Glomerular visceral epithelial cell (primary cell): ENCODE measurements at regions not wholly inside any gene's neighbourhood (a gene's known extent, or its start where the extent isn't known, plus 50 kb on each side); places are given as distances from the start of the nearest gene placed in this dataset.
A peak's percentile ranks its signal among the peaks of the same experiment; 100 is the strongest.
"Not testable (repeated sequence)": the region's sequence is repeated elsewhere in the genome, so short reads cannot be mapped to it uniquely, and the experiment has no call there.

Experiments used
- DNase-seq: peaks from one replicate; pipeline ENCODE4 v3.0.0-alpha.2; 2016; ENCODE audit errors: extremely low spot score

DNA sequence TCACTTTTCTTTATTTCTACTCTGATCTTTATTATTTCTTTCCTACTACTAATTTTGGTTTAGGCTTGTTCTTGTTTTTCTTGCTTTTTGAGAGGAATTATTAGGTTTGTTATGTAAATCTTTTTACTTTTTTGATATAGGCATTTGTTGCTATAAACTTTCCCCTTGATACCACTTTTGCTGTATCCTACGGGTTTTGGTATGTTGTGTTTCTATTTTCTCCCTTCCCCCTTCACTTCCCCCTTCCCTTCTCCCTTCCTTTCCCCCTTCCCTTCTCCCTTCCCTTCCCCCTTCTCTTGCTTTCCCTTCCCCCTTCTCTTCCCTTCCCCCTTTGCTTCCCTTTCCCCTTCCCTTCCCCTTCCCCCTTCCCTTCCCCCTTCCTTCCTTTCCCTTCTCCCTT, 529.6 kb downstream of the RAB38 start:
- no peak for DNase-seq

DNA sequence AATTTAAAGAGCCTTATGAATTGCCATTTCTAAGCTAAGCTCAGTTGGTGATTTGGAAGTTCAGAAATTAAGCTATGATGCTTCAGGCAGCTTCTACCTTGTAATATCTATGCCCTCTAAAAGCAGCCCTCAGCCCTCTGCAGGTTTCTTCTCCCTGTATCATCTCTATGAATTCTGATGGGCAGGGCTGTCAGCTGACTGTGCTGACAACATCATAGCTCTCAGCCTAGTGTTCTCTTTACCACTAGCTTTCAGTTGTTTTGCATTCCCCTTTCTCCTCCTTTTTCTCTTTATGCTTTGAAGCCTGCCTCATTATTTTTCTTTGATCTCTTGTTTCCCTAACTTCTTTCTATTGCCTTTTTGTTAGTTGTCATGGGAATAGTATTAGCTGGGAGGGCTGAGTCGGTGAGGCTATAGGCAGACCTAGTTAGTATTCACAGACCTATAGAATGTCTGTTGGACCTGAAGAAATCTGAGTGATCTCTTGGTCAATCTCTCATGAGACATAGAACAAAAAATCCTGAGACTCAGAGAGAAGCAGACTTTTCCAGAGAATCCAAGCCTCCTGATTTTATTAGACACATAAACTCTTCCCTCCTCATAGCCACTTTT, 535.4 kb downstream of the RAB38 start:
- DNase-seq, result no peak

DNA sequence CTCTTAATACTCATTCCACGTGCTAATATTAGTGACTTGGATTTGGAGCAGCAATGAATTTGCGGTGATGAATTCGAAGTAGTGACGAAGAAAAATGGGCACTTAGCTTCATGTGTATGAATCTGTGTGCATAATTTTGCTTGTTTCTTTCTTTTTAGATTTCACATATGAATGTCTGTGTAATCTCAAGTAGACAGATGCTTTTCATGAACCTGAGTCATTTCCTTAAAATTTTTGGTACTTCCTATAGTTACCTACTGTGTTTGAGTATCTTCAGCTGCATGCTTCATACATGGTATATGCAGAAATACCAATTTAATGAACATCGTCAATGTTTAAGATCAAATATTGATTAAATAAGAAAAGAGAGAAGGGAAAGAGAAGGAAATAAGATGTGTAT, 540.2 kb downstream of the RAB38 start:
- DNase-seq, result no peak

DNA sequence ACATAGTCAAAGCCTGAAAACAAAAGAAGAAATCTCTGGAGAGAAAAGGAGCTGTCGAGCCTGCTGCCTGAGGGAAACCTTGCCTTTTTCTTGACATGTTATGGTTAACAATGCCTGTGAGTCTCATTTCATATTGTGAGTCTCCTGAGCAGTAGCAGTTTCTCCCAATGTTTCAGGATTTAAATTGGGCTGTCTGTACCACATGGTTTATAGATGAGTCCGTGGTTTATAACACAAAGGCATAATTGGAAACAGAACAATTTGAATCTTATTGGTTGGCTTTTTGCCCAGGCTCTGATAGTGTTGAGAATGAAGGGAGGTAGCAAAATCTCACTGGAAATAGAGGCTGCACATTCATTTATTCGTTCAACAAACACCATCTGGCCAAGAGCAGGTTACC, 540.9 kb downstream of the RAB38 start:
- DNase-seq, result no peak

DNA sequence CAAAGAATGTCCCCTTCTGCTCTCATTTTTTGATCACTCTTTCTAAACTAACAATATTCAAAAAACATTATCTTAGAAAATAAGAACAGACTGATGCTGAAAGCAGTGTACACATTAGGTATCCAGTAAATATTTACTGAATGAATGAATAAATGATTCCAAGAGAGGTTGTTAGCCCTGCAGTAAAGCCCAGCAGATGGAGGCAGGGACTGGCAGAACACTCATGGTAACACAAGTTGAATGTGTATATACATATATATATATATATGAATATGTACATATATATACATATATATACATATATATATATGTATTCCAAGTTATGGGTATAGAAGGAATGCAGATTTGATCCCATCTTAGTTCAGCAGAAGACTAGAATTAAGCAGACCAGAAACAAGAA, 546.3 kb downstream of the RAB38 start:
- no peak for DNase-seq

DNA sequence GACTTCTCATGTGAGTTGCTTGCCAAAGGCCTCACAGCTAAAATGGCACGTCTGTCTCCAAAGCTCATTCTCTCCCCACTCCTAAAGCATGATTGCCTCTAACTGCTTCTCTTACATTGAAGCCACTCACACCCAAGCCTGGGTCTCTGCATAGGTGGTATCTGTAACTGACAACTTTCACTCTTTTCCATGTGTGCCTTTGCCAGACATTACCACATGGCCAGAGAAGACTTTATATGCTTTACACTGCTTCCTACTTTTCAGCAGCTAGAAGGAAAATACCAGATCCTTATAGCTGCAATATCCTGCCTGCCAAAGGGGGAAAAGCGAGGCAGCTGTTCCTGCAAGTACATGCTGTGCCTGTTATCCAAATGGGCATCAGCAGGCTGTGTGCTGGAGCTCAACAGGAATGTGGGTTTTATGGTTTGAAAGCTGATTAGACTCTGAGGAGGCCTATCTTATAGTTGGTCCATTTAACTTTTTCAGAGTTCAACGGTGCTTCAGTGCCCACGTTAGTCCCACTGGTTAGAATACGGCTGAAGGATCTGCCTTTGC, 547.1 kb downstream of the RAB38 start:
- no peak for DNase-seq

DNA sequence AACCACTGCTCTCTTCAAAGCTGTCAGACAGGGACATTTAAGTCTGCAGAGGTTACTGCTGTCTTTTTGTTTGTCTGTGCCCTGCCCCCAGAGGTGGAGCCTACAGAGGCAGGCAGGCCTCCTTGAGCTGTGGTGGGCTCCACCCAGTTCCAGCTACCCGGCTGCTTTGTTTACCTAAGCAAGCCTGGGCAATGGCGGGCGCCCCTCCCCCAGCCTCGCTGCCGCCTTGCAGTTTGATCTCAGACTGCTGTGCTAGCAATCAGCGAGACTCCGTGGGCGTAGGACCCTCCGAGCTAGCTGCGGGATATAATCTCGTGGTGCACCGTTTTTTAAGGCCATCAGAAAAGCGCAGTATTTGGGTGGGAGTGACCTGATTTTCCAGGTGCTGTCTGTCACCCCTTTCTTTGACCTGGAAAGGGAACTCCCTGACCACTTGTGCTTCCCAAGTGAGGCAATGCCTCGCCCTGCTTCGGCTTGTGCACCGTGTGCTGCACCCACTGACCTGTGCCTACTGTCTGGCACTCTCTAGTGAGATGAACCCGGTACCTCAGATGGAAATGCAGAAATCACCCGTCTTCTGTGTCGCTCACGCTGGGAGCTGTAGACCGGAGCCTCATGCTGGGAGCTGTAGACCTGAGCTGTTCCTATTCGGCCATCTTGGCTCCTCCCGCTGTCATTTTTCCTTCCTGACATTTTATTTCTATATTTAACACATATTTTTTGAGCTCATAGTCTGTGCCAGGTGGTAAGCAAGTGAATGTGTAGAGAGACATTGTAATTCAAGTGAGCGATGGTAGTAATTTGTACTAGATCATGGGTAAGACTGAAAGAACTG, 551.5 kb downstream of the RAB38 start:
- not testable (repeated sequence) for DNase-seq

DNA sequence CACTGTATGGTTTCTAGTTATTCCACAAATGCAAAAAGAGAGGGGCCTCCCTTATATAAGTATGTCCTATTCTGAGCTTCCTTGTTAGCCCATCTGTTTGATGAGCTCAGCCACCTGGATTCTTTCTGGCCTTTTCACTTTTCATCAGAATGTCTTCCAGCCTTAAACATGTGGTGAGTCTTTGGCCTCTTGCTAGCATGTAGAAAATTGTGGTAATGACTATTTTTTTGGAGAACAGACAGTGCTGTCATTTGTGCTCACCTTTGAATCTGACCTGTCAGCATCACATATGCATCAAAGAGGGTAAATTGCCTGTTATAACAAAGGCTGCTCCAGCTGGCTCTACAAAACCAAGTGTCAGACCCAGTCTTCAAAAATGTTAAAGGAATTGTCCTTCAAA, 558.7 kb downstream of the RAB38 start:
- DNase-seq, result no peak

DNA sequence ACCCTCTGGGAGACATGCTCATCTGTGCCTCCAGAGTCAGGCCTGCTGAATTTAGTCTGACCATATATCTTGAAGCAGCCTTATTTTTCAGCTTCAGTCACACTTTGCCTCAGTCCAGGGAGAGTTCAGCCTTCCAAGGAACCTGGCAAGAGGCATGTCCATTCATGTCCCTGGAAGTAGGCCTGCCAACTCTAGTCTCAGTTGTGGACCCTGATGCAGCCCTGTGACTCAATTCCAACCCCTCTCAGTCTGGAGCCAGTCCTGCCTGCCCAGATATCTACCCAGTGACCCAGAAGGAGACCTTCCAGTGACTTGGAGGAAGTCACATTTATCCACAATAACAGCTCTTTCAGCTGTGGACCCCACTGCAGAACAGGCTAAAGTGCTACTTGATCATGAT, 566.6 kb downstream of the TMEM135 start:
- DNase-seq, result peak; percentile 16

DNA sequence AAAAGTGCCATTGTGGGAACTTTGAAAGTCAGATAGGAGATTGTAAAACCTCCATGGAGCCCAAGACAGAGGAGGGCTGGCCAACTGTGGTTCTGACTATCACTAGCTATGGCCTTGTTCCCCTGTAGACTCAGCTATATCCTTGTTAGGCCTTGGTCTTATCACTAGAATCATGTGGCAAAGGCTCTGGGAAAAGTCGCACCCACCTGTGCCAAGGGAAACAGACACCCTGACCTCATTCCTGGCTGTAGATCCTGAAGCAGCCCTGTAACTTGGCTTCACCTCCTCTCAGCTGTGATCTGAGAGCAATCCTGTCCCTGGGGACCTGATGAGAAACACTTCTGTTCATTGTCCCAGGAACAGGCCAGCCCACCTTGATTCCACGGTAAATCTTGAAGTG, 566.2 kb downstream of the TMEM135 start:
- no peak for DNase-seq

DNA sequence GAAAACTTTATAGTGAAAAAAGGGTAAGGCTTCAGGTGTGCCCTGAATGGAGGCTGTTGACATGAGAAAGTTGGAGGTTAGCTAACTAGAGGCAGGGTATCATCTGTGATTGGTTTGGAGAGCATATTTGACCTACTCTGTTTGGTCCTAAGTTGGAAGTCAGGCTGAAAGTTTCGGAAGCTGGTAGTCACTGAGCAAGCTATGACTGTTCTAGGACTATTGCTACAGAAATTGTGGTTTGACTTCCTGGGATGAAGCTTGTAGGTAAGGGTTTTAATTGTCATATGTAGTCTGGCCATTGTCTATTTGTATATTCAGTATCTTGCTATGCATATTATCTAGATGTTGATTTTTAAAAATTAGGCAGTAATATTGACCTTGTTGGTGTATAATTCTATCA, 565.0 kb downstream of the TMEM135 start:
- DNase-seq, result no peak

DNA sequence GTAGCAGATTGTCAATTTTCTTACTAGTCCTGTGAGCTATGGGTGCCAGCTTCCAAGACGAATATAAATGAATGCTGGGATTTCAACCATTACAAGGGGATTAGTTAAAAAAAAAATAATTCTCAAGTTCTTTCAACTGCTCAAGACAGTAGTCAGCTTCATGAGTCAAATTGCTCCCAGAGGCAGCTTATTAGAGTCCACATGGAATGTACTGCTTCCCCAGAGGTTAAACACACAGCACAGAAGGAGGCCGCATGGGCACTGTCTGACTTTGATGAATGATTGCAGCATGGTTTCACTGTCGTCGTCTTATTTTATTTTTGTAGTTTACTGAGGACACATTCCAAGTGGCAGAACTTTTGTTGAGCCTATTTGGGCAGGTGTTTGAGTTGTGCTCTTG, 563.2 kb downstream of the TMEM135 start:
- no peak for DNase-seq

DNA sequence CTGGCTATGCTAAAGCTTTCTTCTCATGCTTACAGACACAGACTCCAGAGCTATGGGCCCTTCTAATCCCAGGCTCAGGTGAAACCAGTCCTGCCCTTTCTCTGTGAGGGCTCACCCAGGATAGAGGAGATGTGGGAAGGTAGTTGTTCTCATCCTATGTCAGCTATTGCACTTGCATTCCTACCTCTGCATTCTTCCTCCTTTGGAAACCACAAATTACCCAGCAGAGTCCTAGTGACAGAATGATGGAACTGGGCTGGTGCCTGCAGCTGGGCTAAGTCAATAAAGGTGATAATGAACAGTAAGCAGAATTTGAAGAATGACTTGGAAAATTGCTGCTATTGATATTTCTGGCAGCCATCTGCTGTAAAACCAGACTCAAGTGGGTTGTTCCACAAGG, 560.0 kb downstream of the TMEM135 start:
- DNase-seq, result no peak

DNA sequence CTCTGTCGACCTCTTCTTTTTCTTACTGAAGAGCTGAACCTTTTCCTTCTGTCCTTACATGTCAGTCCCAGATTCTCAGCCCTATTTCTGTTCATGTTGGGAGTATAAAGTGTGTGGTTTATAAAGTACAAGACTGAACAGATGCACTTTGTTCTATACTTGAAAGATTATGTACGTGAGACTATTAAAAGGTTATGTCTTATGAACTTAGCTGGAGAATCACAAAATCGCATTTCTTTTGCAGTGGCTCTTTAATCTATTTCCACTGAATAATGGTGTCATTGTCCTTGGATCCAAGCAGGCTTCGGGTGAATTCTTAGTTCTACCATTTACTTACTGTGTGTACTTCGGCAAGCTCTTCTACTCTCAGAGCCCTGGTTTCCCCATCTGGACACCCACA, 558.4 kb downstream of the TMEM135 start:
- DNase-seq, result no peak

DNA sequence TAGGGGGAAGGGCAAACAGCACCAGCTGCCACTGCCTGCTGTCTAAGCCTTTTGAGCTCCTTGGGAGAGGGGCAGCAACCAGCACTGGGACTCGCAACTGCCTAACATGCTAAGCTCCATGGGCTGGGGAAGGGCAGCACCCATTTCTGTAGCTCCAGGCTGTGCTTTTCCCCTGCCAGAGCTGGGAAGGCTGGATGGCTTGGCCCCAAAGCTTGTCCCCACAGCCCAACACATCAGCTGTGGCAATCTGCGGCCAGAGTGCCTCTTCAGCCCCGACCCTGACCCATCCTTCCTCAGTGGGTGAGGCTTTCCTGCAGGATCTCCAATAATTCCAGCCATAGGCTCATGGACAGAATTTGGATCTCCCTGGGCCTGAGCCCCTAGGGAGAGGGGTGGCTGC, 551.3 kb downstream of the TMEM135 start:
- no peak for DNase-seq

DNA sequence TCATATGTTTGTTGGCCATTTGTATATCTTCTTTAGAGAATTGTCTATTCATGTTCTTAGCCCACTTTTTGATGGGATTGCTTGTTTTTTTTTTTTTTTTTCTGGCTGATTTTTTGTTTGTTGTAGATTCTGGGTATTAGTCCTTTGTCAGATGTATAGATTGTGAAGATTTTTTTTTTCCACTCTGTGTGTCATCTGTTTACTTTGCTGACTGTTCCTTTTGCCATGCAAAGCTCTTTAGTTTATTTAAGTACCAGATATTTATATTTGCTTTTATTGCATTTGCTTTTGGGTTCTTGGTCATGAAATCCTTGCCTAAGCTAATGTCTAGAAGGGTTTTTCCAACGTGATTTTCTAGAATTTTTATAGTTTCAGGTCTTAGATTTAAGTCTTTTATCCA, 547.9 kb downstream of the TMEM135 start:
- not testable (repeated sequence) for DNase-seq

DNA sequence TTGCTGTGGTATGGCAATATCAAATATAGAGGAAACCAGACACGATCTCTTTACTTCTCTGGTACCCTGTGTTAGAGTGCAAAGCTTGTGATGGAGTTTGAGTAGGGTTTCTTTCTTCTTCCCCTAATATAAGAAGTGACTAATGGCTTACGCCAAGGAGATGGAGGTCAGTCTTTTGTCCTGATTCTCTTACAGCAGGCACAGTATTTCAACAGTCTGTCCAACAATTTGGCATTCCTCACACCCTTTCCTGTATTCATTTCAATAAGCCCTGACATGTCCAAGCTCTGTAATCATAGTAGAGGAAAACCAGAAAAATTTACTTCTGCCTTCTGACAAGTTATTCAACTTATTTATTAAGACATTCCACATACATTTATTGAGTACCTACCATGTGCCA, 546.2 kb downstream of the TMEM135 start:
- no peak for DNase-seq

DNA sequence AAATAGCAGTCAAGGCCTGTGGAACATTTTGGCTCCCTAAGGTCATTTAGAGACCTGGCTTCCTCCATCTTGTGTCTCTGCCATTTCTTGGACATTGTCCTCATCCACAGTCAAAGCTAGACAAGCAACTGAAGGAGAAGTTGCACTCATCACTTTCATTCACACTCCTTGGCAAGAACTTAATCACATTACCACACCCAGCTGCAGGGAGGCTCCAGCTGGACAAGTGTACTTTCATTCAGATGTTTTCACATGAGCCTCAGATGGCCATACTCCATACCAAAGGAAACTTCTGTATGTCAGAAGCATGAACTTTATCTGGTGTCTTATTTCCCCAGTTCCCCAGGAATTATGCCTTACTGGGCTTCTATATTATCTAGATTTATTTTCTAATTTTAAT, 537.4 kb downstream of the TMEM135 start:
- no peak for DNase-seq

DNA sequence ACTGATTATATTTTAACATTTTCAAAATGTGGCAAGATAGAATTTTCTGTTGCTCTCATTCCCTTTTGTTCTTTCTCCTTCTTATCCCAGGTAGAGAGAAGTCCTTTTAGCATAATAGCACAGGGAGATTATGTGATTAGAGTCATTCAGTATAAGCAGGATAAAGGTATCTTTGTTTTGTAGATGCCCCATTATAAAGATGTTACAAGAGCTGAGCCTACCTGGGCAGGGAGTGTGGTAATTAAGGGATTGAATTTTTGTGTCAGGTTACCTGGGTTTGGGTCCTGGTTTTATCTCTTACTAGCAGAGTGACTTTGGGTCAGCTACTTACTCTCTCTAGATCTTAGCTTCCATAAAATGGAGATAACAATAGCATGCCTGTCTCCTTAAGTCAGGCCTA, 536.5 kb downstream of the TMEM135 start:
- DNase-seq, result no peak

DNA sequence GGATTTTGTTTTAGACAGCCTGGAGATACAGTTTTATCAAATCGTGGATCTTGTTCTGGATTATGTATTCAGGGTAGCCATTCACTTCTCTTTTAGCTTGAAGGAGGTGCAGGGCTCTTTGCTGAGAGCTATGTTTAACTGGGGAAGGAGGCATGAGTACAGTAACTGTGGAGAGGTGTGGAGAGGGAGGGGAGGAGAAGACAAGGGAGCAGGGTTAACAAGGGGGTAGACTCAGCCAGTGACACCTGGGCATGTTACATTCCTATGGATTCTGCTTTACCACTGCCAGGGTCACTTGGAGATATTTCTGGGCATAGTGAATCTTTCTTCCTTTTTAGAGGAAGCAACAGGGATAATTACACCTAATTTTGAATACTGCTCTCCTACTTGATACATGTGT, 536.0 kb downstream of the TMEM135 start:
- DNase-seq, result no peak

DNA sequence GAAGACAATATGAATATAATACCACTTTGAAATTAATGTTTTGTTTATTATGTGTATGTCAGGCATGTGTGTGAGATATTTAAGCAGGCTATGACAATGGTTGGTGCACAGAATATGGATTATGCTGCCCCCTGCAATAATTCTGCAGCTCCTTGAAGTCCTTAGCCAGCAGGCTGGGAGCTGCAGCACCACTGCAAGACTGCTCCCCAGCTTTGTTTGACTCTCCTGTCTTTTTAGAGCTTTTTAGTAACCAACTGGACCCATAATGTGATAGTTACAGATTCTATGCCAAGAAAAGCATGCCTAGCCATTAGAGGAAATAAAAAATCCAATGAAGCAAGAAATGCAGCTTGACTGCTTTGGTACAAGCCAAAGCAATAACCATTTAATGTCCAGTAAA, 535.1 kb downstream of the TMEM135 start:
- no peak for DNase-seq

DNA sequence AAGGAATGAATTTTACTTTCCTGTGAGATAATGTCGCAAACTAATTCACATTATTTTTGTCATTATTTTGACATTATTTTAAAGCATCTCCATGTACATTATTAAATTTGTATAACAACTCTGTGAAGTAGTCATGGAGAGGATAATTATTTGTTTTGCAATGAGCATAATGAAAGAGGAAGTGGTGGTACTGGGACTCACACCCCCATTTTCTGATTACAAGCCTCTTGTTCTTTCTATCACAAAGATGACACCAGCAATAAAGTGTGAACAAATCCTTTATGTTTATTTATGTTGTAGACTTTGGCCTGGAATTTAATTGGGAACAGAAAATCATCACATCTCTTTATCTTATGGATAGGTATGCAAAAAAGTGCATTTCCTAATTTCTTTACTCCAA, 522.6 kb downstream of the TMEM135 start:
- no peak for DNase-seq

DNA sequence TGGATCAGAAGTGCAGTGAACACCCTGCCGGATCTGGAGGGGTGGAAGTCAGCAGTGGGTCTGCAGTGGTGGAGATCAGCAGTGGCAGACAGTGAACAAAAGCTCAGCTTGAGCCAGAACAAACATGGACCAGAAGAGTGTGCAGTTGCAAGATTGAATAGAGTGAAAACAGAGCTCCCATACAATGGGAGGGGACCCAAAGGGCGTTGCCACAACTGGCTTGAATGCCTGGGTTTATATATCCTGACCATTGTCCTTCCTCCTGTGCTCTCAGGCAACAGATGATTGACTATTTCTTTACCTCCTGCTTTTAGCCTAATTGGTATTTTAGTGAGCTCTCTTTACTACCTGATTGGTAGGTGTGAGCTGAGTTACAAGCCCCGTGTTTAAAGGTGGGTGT, 522.1 kb downstream of the TMEM135 start:
- DNase-seq, result not testable (repeated sequence)
